Natural killer cell (primary cell): ENCODE measurements at regions not wholly inside any gene's neighbourhood (a gene's known extent, or its start where the extent isn't known, plus 50 kb on each side); places are given as distances from the start of the nearest gene placed in this dataset.

Experiments used
- ATAC-seq, 3 donors: fragments of 150-1000 bp in 2 of 3; fragments of 200-7000 bp in 1 of 3; cut with Tn5 transposase; 1 replicate in 1 of 3; 2 replicates in 2 of 3; pipeline ENCODE4 v1.10.0; 2021; ENCODE audit warnings: mild to moderate bottlenecking in 2 of 3, moderate library complexity in 2 of 3
- DNase-seq, 2 donors: peaks; one replicate each; pipeline versions ENCODE4 v3.0.0 to v3.0.0-alpha.2; 2013 to 2021; ENCODE audit warnings: mixed read lengths in 1 of 2
- H3K27ac ChIP-seq: one replicate; pipeline ENCODE4 v1.5.1; 2013; ENCODE audit warnings: mild to moderate bottlenecking, low read length
- H3K27me3 ChIP-seq: one replicate; pipeline ENCODE4 v1.6.1; 2013; ENCODE audit warnings: low read length; ENCODE audit not compliant: control insufficient read depth, insufficient read depth
- H3K36me3 ChIP-seq: one replicate; pipeline ENCODE4 v1.6.1; 2013; ENCODE audit warnings: low read length; ENCODE audit not compliant: control insufficient read depth, insufficient read depth
- H3K4me1 ChIP-seq: one replicate; pipeline ENCODE4 v1.6.1; 2013; ENCODE audit warnings: low read length; ENCODE audit not compliant: control insufficient read depth, insufficient read depth
- H3K4me3 ChIP-seq: one replicate; pipeline ENCODE4 v1.5.1; 2013; ENCODE audit warnings: low read length
- H3K9me3 ChIP-seq: one replicate; pipeline ENCODE4 v1.6.1; 2013; ENCODE audit warnings: low read length; ENCODE audit not compliant: control insufficient read depth, insufficient read depth
- H3K27ac Mint-ChIP-seq, 2 donors: one replicate each; pipeline ENCODE4 v1.8.0; 2022; ENCODE audit warnings: mild to moderate bottlenecking in 2 of 2, mixed read lengths in 2 of 2, moderate library complexity in 1 of 2
- H3K27me3 Mint-ChIP-seq, 2 donors: one replicate each; pipeline ENCODE4 v1.8.0; 2022; ENCODE audit warnings: low read depth in 2 of 2, mixed read lengths in 2 of 2
- H3K36me3 Mint-ChIP-seq: one replicate; pipeline ENCODE4 v1.8.0; 2022; ENCODE audit warnings: mixed read lengths
- H3K4me1 Mint-ChIP-seq, 2 donors: one replicate each; pipeline ENCODE4 v1.8.0; 2022; ENCODE audit warnings: mixed read lengths in 2 of 2
- H3K4me3 Mint-ChIP-seq: one replicate; pipeline ENCODE4 v1.8.0; 2022; ENCODE audit warnings: mild to moderate bottlenecking, moderate library complexity, mixed read lengths
- H3K9me3 Mint-ChIP-seq, 2 donors: one replicate each; pipeline ENCODE4 v1.8.0; 2022; ENCODE audit warnings: mixed read lengths in 2 of 2
- WGBS: methylation state at CpG from one replicate; pipeline ENCODE4 v1.1.7; 2013; ENCODE audit warnings: missing lambda C conversion rate; ENCODE audit not compliant: insufficient coverage; 5-methylcytosine and 5-hydroxymethylcytosine counted together
- intact Hi-C: fragments of 100-400 bp; cut with micrococcal nuclease; formaldehyde crosslinking; loops from one replicate; pipeline ENCODE4 v1.14.2; 2022
- TF ChIP-seq, protein P1 (sequence below): fragments of 200-600 bp; IDR thresholded peaks from one replicate; pipeline ENCODE4 v1.8.0; 2022; ENCODE audit warnings: antibody characterized with exemption

DNA sequence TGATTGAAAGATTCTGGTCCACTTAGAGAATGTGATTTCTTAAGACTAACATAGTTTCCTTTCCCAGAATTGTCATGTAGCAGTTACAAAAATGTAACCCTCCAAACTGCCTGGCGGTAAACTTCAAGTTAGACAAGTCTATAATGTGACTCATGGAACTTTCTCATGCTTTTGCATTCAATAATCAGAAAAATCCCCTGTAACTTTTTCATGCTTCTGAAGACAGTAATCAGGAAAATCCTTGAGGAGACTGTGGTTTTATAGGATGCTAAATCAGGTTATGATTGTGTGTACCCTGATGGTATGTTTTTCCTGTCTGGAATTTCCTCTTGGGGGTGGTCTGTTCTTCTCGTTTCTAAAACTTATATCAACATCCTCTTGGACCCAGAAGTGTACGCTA is 74.0 kb upstream of the RARB start:
- H3K4me3 Mint-ChIP-seq = no peak overlapping the region
- TF ChIP-seq, protein P1, sequence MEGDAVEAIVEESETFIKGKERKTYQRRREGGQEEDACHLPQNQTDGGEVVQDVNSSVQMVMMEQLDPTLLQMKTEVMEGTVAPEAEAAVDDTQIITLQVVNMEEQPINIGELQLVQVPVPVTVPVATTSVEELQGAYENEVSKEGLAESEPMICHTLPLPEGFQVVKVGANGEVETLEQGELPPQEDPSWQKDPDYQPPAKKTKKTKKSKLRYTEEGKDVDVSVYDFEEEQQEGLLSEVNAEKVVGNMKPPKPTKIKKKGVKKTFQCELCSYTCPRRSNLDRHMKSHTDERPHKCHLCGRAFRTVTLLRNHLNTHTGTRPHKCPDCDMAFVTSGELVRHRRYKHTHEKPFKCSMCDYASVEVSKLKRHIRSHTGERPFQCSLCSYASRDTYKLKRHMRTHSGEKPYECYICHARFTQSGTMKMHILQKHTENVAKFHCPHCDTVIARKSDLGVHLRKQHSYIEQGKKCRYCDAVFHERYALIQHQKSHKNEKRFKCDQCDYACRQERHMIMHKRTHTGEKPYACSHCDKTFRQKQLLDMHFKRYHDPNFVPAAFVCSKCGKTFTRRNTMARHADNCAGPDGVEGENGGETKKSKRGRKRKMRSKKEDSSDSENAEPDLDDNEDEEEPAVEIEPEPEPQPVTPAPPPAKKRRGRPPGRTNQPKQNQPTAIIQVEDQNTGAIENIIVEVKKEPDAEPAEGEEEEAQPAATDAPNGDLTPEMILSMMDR = no peak
- H3K4me1 Mint-ChIP-seq = no peaks in the 10 kb centered on the region
- 89% methylated on average over 1 of the region's 3 CpGs for WGBS
- peaks cover 0 to 2% of the 10 kb centered on the region in 2 donors for H3K9me3 Mint-ChIP-seq
- peaks cover 5 to 10% of the 10 kb centered on the region in 2 donors for H3K27me3 Mint-ChIP-seq
- Histone ChIP-seq H3K9me3 (no peaks in the 10 kb centered on the region), H3K4me3 (no peak overlapping the region), H3K27ac (no peak overlapping the region), H3K36me3 (no peaks in the 10 kb centered on the region), H3K4me1 (no peaks in the 10 kb centered on the region), H3K27me3 (no peaks in the 10 kb centered on the region)
- no peaks in the 10 kb centered on the region for H3K36me3 Mint-ChIP-seq
- DNase-seq (no peak), ATAC-seq (no peak)
- H3K27ac Mint-ChIP-seq = no peak overlapping the region
- intact Hi-C loops = no loop called here

DNA sequence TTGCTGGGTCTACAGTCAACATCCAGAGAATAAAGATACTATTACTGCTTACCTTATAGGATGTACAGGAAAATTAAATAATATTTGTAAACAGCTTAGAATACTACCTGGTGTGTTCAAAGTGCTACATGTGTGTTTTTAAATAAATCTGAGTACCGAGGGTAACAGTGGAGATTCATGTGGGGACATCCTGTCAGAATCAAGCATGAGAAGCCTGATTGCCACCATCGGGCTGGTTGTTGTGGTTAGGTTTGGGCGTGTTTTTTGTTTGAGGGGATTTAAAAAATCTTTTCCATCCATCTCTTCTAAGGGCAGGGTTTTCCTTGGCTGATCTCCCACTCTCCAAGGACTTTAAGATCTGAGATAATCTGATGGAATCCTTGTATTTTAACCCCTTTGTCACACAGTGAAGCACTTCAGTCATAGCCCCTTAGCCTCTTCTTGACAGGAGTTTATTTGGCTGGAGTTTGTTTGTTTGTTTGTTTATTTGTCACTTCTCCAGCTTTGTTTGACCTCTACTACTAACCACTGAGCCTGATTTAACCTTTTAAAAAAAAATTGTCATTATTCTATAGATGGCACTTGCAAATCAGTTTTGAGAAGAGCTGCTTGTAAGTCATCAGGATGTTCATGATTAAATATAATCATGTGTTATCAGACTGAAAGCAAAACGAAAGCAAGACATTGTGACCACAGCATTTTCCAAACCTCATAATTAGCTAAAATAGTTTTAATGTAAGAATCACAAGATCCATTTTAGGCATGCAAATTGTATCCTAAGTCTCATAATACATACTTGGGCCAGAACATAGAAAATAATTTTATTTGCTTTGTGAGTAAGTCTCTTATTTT is 72.8 kb upstream of the RARB start:
- Mint-ChIP-seq H3K4me1 (no peaks in the 10 kb centered on the region), H3K9me3 (peaks cover 3 to 4% of the 10 kb centered on the region in 2 donors), H3K27ac (no peak overlapping the region), H3K36me3 (no peaks in the 10 kb centered on the region), H3K27me3 (peaks cover 12 to 16% of the 10 kb centered on the region in 2 donors), H3K4me3 (no peak overlapping the region)
- Histone ChIP-seq H3K27me3 (no peaks in the 10 kb centered on the region), H3K4me1 (no peaks in the 10 kb centered on the region), H3K4me3 (no peak overlapping the region), H3K9me3 (no peaks in the 10 kb centered on the region), H3K27ac (no peak overlapping the region), H3K36me3 (no peaks in the 10 kb centered on the region)
- TF ChIP-seq, protein P1 = no peak
- no peak for ATAC-seq
- intact Hi-C loops = no loop called here
- no peak for DNase-seq
- WGBS = 81% methylated on average over 1 of the region's 4 CpGs

DNA sequence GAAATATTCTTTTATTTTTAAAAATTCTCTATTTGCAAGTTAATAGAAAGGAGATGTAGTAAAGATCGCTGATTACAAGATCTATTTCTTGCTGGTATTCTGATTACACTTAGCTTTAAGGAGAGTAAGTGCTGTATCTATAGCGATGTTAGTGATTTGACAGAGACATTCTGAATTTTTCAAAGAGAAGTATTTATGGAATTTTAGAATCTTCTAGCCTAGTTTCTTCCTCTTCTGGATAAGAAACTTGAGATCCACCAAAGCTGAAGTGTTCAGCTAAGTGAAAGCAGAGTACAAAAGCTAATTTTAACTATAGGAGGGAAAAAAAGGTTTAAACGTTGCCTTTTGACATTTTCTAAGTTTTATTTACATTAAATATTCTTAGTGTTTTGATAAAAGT is 72.1 kb upstream of the RARB start:
- WGBS = 100% methylated on average over 2 of the region's 3 CpGs
- no peak overlapping the region for H3K27ac Mint-ChIP-seq
- H3K4me1 Mint-ChIP-seq = no peaks in the 10 kb centered on the region
- Histone ChIP-seq H3K36me3 (no peaks in the 10 kb centered on the region), H3K27ac (no peak overlapping the region), H3K4me1 (no peaks in the 10 kb centered on the region), H3K9me3 (no peaks in the 10 kb centered on the region), H3K27me3 (no peaks in the 10 kb centered on the region), H3K4me3 (no peak overlapping the region)
- peaks cover 12% of the 10 kb centered on the region in 2 donors for H3K27me3 Mint-ChIP-seq
- H3K9me3 Mint-ChIP-seq = peaks cover 3 to 4% of the 10 kb centered on the region in 2 donors
- TF ChIP-seq, protein P1 = no peak
- intact Hi-C loops = no loop called here
- H3K4me3 Mint-ChIP-seq = no peak overlapping the region
- no peaks in the 10 kb centered on the region for H3K36me3 Mint-ChIP-seq
- ATAC-seq (no peak), DNase-seq (no peak)

DNA sequence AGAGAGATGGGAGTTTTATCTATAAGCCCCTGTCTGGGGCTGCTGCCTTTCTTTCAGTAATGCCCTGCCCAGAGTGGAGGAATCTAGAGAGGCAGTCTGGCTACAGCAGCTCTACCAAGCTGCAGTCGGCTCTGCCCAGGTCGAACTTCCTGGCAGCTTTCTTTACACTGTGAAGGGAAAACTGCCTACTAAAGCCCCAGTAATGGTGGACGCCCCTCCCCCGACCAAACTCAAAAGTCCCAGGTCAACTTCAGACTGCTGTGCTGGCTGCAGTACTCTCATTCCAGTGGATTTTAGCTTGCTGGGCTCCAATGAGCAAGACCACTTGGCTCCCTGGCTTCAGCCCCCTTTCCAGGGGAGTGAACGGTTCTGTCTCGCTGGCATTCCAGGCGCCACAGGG is 65.9 kb upstream of the RARB start:
- 86% methylated on average over 7 of the region's 7 CpGs for WGBS
- TF ChIP-seq, protein P1 = no peak
- no peaks in the 10 kb centered on the region for H3K36me3 Mint-ChIP-seq
- Histone ChIP-seq H3K4me1 (no peaks in the 10 kb centered on the region), H3K36me3 (no peaks in the 10 kb centered on the region), H3K4me3 (no peak overlapping the region), H3K9me3 (peaks cover 6% of the 10 kb centered on the region), H3K27me3 (no peaks in the 10 kb centered on the region), H3K27ac (no peak overlapping the region)
- peaks cover 14% of the 10 kb centered on the region in 2 donors for H3K27me3 Mint-ChIP-seq
- DNase-seq = no peak
- no peak overlapping the region for H3K27ac Mint-ChIP-seq
- no peaks in the 10 kb centered on the region for H3K4me1 Mint-ChIP-seq
- H3K9me3 Mint-ChIP-seq = peaks cover 3 to 10% of the 10 kb centered on the region in 2 donors
- no peak for ATAC-seq
- intact Hi-C loops = no loop called here
- no peak overlapping the region for H3K4me3 Mint-ChIP-seq
